SK-N-SH (cell line): ENCODE measurements at regions not wholly inside any gene's neighbourhood (a gene's known extent, or its start where the extent isn't known, plus 50 kb on each side); places are given as distances from the start of the nearest gene placed in this dataset.

ENCODE experiments used
- CTCF ChIA-PET: fragments of 300-600, 350-600 bp; formaldehyde crosslinking; extraction: SDS; loops from one replicate; lab custom pipeline; 2021; lab: Yijun Ruan, JAX
- POLR2A ChIA-PET: fragments of 350-600 bp; sonication (Branson Sonifier 250); formaldehyde crosslinking; extraction: SDS; loops from one replicate; lab custom pipeline; 2020; ENCODE audit warnings: antibody characterized with exemption, inconsistent platforms; lab: Yijun Ruan, JAX
- DNase-seq: peaks from one replicate; pipeline ENCODE4 v3.0.0; 2012
- H2AFZ ChIP-seq: fragments of 200-600 bp; sonication (generic); 2 replicates; pipeline ENCODE4 v1.8.1; 2016; ENCODE audit warnings: antibody characterized with exemption, mild to moderate bottlenecking, low read depth
- H3F3A ChIP-seq: fragments of 200-600 bp; sonication (generic); replicated peaks from 2 replicates; pipeline ENCODE3; 2016; ENCODE audit warnings: antibody characterized with exemption, mild to moderate bottlenecking; ENCODE audit not compliant: insufficient read depth
- H3K27ac ChIP-seq, 2 experiments: fragments of 200-500 bp in 1 of 2; fragments of 200-600 bp in 1 of 2; sonication (Bioruptor generic) in 1 of 2; sonication (generic), shearing (Covaris generic) in 1 of 2; 2 replicates each; pipeline versions ENCODE4 v1.5.1 to v1.6.1; 2014 to 2016; ENCODE audit warnings: low read depth in 2 of 2, inconsistent platforms in 1 of 2, low read length in 1 of 2, mild to moderate bottlenecking in 1 of 2, mixed read lengths in 1 of 2
- H3K27me3 ChIP-seq: fragments of 200-600 bp; sonication (generic), shearing (Covaris generic); 2 replicates; pipeline ENCODE4 v1.6.1; 2016; ENCODE audit warnings: mixed run types; ENCODE audit not compliant: insufficient read depth
- H3K36me3 ChIP-seq, 2 experiments: fragments of 200-500 bp in 1 of 2; fragments of 200-600 bp in 1 of 2; sonication (Bioruptor generic) in 1 of 2; sonication (generic) in 1 of 2; replicated peaks in 1 of 2; 2 replicates each; pipeline versions ENCODE3 to v1.5.1; 2014 to 2016; ENCODE audit warnings: low read length in 1 of 2, mild to moderate bottlenecking in 1 of 2; ENCODE audit not compliant: insufficient read depth in 2 of 2, control insufficient read depth in 1 of 2
- H3K4me1 ChIP-seq, 2 experiments: fragments of 200-500 bp in 1 of 2; fragments of 200-600 bp in 1 of 2; sonication (Bioruptor generic) in 1 of 2; sonication (generic), shearing (Covaris generic) in 1 of 2; 2 replicates each; pipeline versions ENCODE4 v1.5.1 to v1.6.1; 2014 to 2016; ENCODE audit warnings: low read depth in 1 of 2, low read length in 1 of 2, mixed run types in 1 of 2; ENCODE audit not compliant: insufficient read depth in 2 of 2, control insufficient read depth in 1 of 2
- H3K4me2 ChIP-seq: fragments of 200-600 bp; sonication (generic), shearing (Covaris generic); 2 replicates; pipeline ENCODE4 v1.6.1; 2017; ENCODE audit warnings: mixed run types
- H3K4me3 ChIP-seq, 2 experiments: fragments of 200-500 bp in 1 of 2; fragments of 200-600 bp in 1 of 2; sonication (Bioruptor generic) in 1 of 2; sonication (generic), shearing (Covaris generic) in 1 of 2; 2 replicates each; pipeline versions ENCODE4 v1.5.1 to v1.8.1; 2014 to 2016; ENCODE audit warnings: low read depth in 2 of 2, inconsistent platforms in 1 of 2, low read length in 1 of 2, mild to moderate bottlenecking in 1 of 2, mixed read lengths in 1 of 2, moderate library complexity in 1 of 2
- H3K79me2 ChIP-seq: fragments of 200-600 bp; sonication (generic); 2 replicates; pipeline ENCODE4 v1.8.1; 2017; ENCODE audit warnings: mild to moderate bottlenecking; ENCODE audit not compliant: insufficient read depth
- H3K9ac ChIP-seq: fragments of 200-600 bp; sonication (generic); 2 replicates; pipeline ENCODE4 v1.6.1; 2017; ENCODE audit warnings: mixed run types
- H3K9me2 ChIP-seq: fragments of 200-600 bp; sonication (generic); 2 replicates; pipeline ENCODE4 v1.6.1; 2017; ENCODE audit warnings: mixed run types
- H3K9me3 ChIP-seq: fragments of 200-600 bp; sonication (generic); 2 replicates; pipeline ENCODE4 v1.6.1; 2017; ENCODE audit warnings: mixed run types, mild to moderate bottlenecking, moderate library complexity
- H4K20me1 ChIP-seq: fragments of 200-600 bp; sonication (generic); 2 replicates; pipeline ENCODE4 v1.6.1; 2017; ENCODE audit warnings: mild to moderate bottlenecking, mixed run types; ENCODE audit not compliant: insufficient read depth
- CHD2 ChIP-seq: fragments of 150-350 bp; IDR thresholded peaks from 2 replicates; pipeline ENCODE4 v1.6.1; 2018; ENCODE audit warnings: low read length; ENCODE audit not compliant: partially characterized antibody
- ELF1 ChIP-seq: IDR thresholded peaks from 2 replicates; pipeline ENCODE4 v1.4.0; 2012
- FOXJ3 ChIP-seq: sonication (generic); formaldehyde crosslinking; IDR thresholded peaks from 2 replicates; pipeline ENCODE4 v1.5.1; 2020; ENCODE audit warnings: mild to moderate bottlenecking, missing genetic modification reagents
- FOXM1 ChIP-seq: IDR thresholded peaks from 2 replicates; pipeline ENCODE4 v1.4.0; 2012; ENCODE audit warnings: low read depth, mild to moderate bottlenecking
- GABPA ChIP-seq: IDR thresholded peaks from 2 replicates; pipeline ENCODE4 v1.4.0; 2012; ENCODE audit warnings: low read depth, mild to moderate bottlenecking
- GATA2 ChIP-seq: sonication (generic); formaldehyde crosslinking; IDR thresholded peaks from 2 replicates; pipeline ENCODE4 v1.5.0; 2020; ENCODE audit warnings: mild to moderate bottlenecking, missing genetic modification reagents
- NRF1 ChIP-seq: IDR thresholded peaks from 2 replicates; pipeline ENCODE4 v1.6.1; 2012; ENCODE audit warnings: low read depth, mild to moderate bottlenecking, low read length
- POLR2AphosphoS5 ChIP-seq: IDR thresholded peaks from 2 replicates; pipeline ENCODE4 v1.6.1; 2012; ENCODE audit warnings: low read depth, low read length
- RCOR1 ChIP-seq: fragments of 150-350 bp; IDR thresholded peaks from 2 replicates; pipeline ENCODE4 v1.6.1; 2017; ENCODE audit warnings: antibody characterized with exemption, low read length
- RFX5 ChIP-seq: IDR thresholded peaks from 2 replicates; pipeline ENCODE4 v1.6.1; 2012; ENCODE audit warnings: mild to moderate bottlenecking, improper control_type of control experiment, low read length
- RXRA ChIP-seq: IDR thresholded peaks from 2 replicates; pipeline ENCODE4 v1.4.0; 2012; ENCODE audit warnings: low read depth, mild to moderate bottlenecking, borderline replicate concordance
- SIN3A ChIP-seq: IDR thresholded peaks from 2 replicates; pipeline ENCODE4 v1.6.1; 2012; ENCODE audit warnings: low read depth, mild to moderate bottlenecking, low read length, moderate library complexity, borderline replicate concordance
- TAF1 ChIP-seq: IDR thresholded peaks from 2 replicates; pipeline ENCODE4 v1.6.1; 2012; ENCODE audit warnings: low read depth, mild to moderate bottlenecking, low read length, moderate library complexity, borderline replicate concordance
- TCF12 ChIP-seq: IDR thresholded peaks from 2 replicates; pipeline ENCODE4 v1.4.0; 2012
- TEAD4 ChIP-seq: IDR thresholded peaks from 2 replicates; pipeline ENCODE4 v1.4.0; 2012; ENCODE audit warnings: mild to moderate bottlenecking, borderline replicate concordance; ENCODE audit not compliant: insufficient read depth
- YY1 ChIP-seq: IDR thresholded peaks from 2 replicates; pipeline ENCODE4 v1.4.0; 2012; ENCODE audit warnings: low read depth, mild to moderate bottlenecking
- WGBS: methylation state at CpG from one replicate; pipeline ENCODE4 v1.1.6; 2017; ENCODE audit warnings: low lambda C conversion rate; 5-methylcytosine and 5-hydroxymethylcytosine counted together
- TF ChIP-seq, protein P1 (sequence below): IDR thresholded peaks from 2 replicates; pipeline ENCODE4 v1.4.0; 2012; ENCODE audit warnings: low read depth, borderline replicate concordance
- TF ChIP-seq, protein P2 (sequence below): fragments of 150-350 bp; IDR thresholded peaks from 2 replicates; pipeline ENCODE4 v1.6.1; 2016; ENCODE audit warnings: mild to moderate bottlenecking, low read depth, low read length
- TF ChIP-seq, protein P3 (sequence below): IDR thresholded peaks from 2 replicates; pipeline ENCODE4 v1.4.0; 2012; ENCODE audit warnings: low read depth
- TF ChIP-seq, protein P4 (sequence below): IDR thresholded peaks from 2 replicates; pipeline ENCODE4 v1.6.1; 2012; ENCODE audit warnings: mild to moderate bottlenecking, low read depth, low read length, moderate library complexity

DNA sequence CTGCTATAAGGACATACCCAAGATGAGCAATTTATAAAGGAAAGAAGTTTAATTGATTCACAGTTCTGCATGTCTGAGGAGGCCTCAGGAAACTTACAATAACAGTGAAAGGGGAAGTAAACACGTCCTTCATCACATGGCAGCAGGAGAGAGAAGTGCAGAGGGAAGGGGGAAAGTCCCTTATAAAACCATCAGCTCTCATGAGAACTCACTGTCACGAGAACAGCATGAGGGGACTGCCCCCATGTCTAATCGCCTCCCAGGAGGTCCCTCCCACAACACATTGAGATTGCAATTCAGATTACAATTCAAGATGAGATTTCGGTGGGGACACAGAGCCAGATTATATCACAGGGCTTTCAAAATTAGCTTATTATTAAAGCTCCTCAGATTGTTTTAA lies 209.5 kb upstream of the PPP3CA start:
- H3K9ac ChIP-seq = no peak overlapping the region
- H3K27me3 ChIP-seq = no peaks in the 10 kb centered on the region
- no peaks in the 10 kb centered on the region for H3K4me1 ChIP-seq
- no peaks in the 10 kb centered on the region for H3F3A ChIP-seq
- peaks cover 5% of the 10 kb centered on the region; the same call in 1 of the 2 replicates for H3K9me3 ChIP-seq
- H3K79me2 ChIP-seq = no peaks in the 10 kb centered on the region
- H3K4me3 ChIP-seq = no peak overlapping the region
- H2AFZ ChIP-seq = no peak overlapping the region
- no peaks in the 10 kb centered on the region for H3K36me3 ChIP-seq
- 37% methylated on average over 4 of the region's 4 CpGs for WGBS
- no peak for TF ChIP-seq ELF1
- TF ChIP-seq GABPA = no peak
- TF ChIP-seq POLR2AphosphoS5 = no peak
- no peak for TF ChIP-seq TEAD4
- no peak for TF ChIP-seq RXRA
- ChIA-PET CTCF (no interaction called here), POLR2A (no interaction called here)
- no peak overlapping the region for H3K4me2 ChIP-seq
- DNase-seq = no peak
- H4K20me1 ChIP-seq = no peaks in the 10 kb centered on the region
- H3K27ac ChIP-seq = no peak overlapping the region
- no peaks in the 10 kb centered on the region for H3K9me2 ChIP-seq

DNA sequence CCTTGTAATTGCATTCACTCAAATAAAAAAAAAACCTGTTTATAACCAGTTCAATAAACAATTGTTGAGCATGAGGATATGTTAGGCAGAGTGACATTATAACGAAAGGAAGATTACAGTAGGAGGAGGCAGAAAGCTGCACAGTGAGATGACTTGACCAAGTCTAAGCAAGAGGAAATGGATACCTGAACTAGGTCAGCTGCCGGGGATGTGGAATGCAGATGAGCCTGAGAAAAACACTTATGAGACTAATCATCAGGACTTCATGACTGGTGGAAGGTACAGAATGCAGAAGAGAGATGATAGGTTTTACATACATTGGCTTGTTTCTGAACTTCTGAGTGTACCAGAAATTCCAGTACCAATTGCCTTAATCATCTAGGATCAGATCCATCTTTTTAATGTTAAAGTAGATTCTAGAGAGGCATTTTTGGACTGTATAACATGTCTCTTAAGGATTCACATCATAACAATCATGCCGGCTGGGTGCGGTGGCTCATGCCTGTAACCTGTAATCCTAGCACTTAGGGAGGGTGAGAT lies 208.1 kb upstream of the PPP3CA start:
- no peak for DNase-seq
- Histone ChIP-seq H3K4me1 (no peaks in the 10 kb centered on the region), H3K79me2 (no peaks in the 10 kb centered on the region), H3F3A (no peaks in the 10 kb centered on the region), H3K9me3 (peaks cover 5% of the 10 kb centered on the region; the same call in 1 of the 2 replicates), H2AFZ (no peak overlapping the region), H3K9ac (no peak overlapping the region), H3K4me3 (no peak overlapping the region), H3K4me2 (no peak overlapping the region), H3K36me3 (no peaks in the 10 kb centered on the region), H4K20me1 (no peaks in the 10 kb centered on the region), H3K27ac (no peak overlapping the region), H3K9me2 (no peaks in the 10 kb centered on the region), H3K27me3 (no peaks in the 10 kb centered on the region)
- 85% methylated on average over 4 of the region's 4 CpGs for WGBS
- no peak for TF ChIP-seq FOXM1
- TF ChIP-seq POLR2AphosphoS5 = no peak
- no peak for TF ChIP-seq TEAD4
- no peak for TF ChIP-seq TCF12
- TF ChIP-seq, protein P1, sequence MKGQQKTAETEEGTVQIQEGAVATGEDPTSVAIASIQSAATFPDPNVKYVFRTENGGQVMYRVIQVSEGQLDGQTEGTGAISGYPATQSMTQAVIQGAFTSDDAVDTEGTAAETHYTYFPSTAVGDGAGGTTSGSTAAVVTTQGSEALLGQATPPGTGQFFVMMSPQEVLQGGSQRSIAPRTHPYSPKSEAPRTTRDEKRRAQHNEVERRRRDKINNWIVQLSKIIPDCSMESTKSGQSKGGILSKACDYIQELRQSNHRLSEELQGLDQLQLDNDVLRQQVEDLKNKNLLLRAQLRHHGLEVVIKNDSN = no peak
- no peak for TF ChIP-seq TAF1
- no peak for TF ChIP-seq SIN3A
- TF ChIP-seq, protein P2, sequence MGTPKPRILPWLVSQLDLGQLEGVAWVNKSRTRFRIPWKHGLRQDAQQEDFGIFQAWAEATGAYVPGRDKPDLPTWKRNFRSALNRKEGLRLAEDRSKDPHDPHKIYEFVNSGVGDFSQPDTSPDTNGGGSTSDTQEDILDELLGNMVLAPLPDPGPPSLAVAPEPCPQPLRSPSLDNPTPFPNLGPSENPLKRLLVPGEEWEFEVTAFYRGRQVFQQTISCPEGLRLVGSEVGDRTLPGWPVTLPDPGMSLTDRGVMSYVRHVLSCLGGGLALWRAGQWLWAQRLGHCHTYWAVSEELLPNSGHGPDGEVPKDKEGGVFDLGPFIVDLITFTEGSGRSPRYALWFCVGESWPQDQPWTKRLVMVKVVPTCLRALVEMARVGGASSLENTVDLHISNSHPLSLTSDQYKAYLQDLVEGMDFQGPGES = no peak
- TF ChIP-seq YY1 = no peak
- no peak for TF ChIP-seq NRF1
- no peak for TF ChIP-seq ELF1
- TF ChIP-seq, protein P3, sequence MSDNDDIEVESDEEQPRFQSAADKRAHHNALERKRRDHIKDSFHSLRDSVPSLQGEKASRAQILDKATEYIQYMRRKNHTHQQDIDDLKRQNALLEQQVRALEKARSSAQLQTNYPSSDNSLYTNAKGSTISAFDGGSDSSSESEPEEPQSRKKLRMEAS = no peak
- TF ChIP-seq RFX5 = no peak
- no peak for TF ChIP-seq FOXJ3 (CRISPR knock-in tag)
- TF ChIP-seq CHD2 = no peak
- TF ChIP-seq GATA2 (CRISPR knock-in tag) = no peak
- no peak for TF ChIP-seq RCOR1
- TF ChIP-seq, protein P4, sequence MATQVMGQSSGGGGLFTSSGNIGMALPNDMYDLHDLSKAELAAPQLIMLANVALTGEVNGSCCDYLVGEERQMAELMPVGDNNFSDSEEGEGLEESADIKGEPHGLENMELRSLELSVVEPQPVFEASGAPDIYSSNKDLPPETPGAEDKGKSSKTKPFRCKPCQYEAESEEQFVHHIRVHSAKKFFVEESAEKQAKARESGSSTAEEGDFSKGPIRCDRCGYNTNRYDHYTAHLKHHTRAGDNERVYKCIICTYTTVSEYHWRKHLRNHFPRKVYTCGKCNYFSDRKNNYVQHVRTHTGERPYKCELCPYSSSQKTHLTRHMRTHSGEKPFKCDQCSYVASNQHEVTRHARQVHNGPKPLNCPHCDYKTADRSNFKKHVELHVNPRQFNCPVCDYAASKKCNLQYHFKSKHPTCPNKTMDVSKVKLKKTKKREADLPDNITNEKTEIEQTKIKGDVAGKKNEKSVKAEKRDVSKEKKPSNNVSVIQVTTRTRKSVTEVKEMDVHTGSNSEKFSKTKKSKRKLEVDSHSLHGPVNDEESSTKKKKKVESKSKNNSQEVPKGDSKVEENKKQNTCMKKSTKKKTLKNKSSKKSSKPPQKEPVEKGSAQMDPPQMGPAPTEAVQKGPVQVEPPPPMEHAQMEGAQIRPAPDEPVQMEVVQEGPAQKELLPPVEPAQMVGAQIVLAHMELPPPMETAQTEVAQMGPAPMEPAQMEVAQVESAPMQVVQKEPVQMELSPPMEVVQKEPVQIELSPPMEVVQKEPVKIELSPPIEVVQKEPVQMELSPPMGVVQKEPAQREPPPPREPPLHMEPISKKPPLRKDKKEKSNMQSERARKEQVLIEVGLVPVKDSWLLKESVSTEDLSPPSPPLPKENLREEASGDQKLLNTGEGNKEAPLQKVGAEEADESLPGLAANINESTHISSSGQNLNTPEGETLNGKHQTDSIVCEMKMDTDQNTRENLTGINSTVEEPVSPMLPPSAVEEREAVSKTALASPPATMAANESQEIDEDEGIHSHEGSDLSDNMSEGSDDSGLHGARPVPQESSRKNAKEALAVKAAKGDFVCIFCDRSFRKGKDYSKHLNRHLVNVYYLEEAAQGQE = no peak
- CTCF ChIA-PET = no interaction called here
- POLR2A ChIA-PET = no interaction called here
